GM12878 (cell line): ENCODE measurements at regions not wholly inside any gene's neighbourhood (a gene's known extent, or its start where the extent isn't known, plus 50 kb on each side); places are given as distances from the start of the nearest gene placed in this dataset.

Source experiments
- CBX3 ChIP-seq: fragments of 200-600 bp; sonication (generic); IDR thresholded peaks from 2 replicates; pipeline ENCODE4 v1.6.1; 2016; ENCODE audit warnings: low read depth, borderline replicate concordance
- EP300 ChIP-seq, 2 experiments: fragments of 150-350 bp in 1 of 2; IDR thresholded peaks; 2 replicates each; pipeline ENCODE4 v1.6.1; 2011 to 2012; ENCODE audit warnings: low read depth in 2 of 2, low read length in 2 of 2, borderline replicate concordance in 1 of 2, improper control_type of control experiment in 1 of 2, inconsistent platforms in 1 of 2; ENCODE audit not compliant: control insufficient read depth in 1 of 2

GRCh38 chr10:61318429-61318828 is 134.8 kb downstream of the TMEM26 start:
- TF ChIP-seq CBX3: no peak
- TF ChIP-seq EP300 (IDR thresholded peaks at IDR 0.05; ENCODE audit: borderline replicate concordance in 1 of 2, control insufficient read depth in 1 of 2, low read depth in 2 of 2, low read length in 2 of 2): no peak
